HepG2 (cell line): ENCODE measurements at regions not wholly inside any gene's neighbourhood (a gene's known extent, or its start where the extent isn't known, plus 50 kb on each side); places are given as distances from the start of the nearest gene placed in this dataset.

Experiments
- ARNT ChIP-seq: fragments of 450-650 bp; IDR thresholded peaks from 2 replicates; pipeline ENCODE4 v1.6.1; 2017
- ARNTL ChIP-seq: sonication (generic); formaldehyde crosslinking; IDR thresholded peaks from 2 replicates; pipeline ENCODE4 v1.4.0; 2020; ENCODE audit warnings: mild to moderate bottlenecking, missing genetic modification reagents
- ATF7 ChIP-seq, 2 experiments: fragments of 450-650 bp in 1 of 2; sonication (generic) in 1 of 2; formaldehyde crosslinking in 1 of 2; IDR thresholded peaks; 2 replicates each; pipeline versions ENCODE4 v1.4.0 to v1.6.1; 2016 to 2020; ENCODE audit warnings: antibody characterized with exemption in 1 of 2, mild to moderate bottlenecking in 1 of 2, missing genetic modification reagents in 1 of 2
- CENPX ChIP-seq: sonication (generic); formaldehyde crosslinking; IDR thresholded peaks from 2 replicates; pipeline ENCODE4 v1.9.0; 2021; ENCODE audit warnings: mild to moderate bottlenecking, missing genetic modification reagents, moderate library complexity
- DPF2 ChIP-seq: sonication (generic); formaldehyde crosslinking; IDR thresholded peaks from 2 replicates; pipeline ENCODE4 v1.4.0; 2020; ENCODE audit warnings: mild to moderate bottlenecking, low read depth, missing genetic modification reagents, borderline replicate concordance
- ELF4 ChIP-seq: sonication (generic); formaldehyde crosslinking; IDR thresholded peaks from 2 replicates; pipeline ENCODE4 v1.5.0; 2020; ENCODE audit warnings: missing genetic modification reagents, mild to moderate bottlenecking, moderate library complexity, borderline replicate concordance
- HIVEP1 ChIP-seq: sonication (generic); formaldehyde crosslinking; IDR thresholded peaks from 2 replicates; pipeline ENCODE4 v1.4.0; 2020; ENCODE audit warnings: mild to moderate bottlenecking, missing genetic modification reagents
- HMG20B ChIP-seq: conservative IDR thresholded peaks from 2 replicates; pipeline ENCODE4 v1.6.1; 2016; ENCODE audit warnings: missing genetic modification reagents, missing compliant biosample characterization
- HNRNPLL ChIP-seq: fragments of 200-400 bp; formaldehyde crosslinking; IDR thresholded peaks from 2 replicates; pipeline ENCODE4 v1.6.1; 2017; ENCODE audit warnings: mild to moderate bottlenecking, low read depth, low read length; ENCODE audit not compliant: poor library complexity, severe bottlenecking
- IKZF1 ChIP-seq: fragments of 450-650 bp; IDR thresholded peaks from 2 replicates; pipeline ENCODE4 v1.7.1; 2016
- KAT8 ChIP-seq: IDR thresholded peaks from 2 replicates; pipeline ENCODE4 v1.6.1; 2016; ENCODE audit warnings: missing genetic modification reagents, missing compliant biosample characterization
- KLF13 ChIP-seq: sonication (generic); formaldehyde crosslinking; IDR thresholded peaks from 2 replicates; pipeline ENCODE4 v1.4.0; 2020; ENCODE audit warnings: mild to moderate bottlenecking, missing genetic modification reagents
- MED1 ChIP-seq: sonication (generic); formaldehyde crosslinking; IDR thresholded peaks from 2 replicates; pipeline ENCODE4 v1.4.0; 2020; ENCODE audit warnings: missing genetic modification reagents
- NFRKB ChIP-seq: fragments of 450-650 bp; IDR thresholded peaks from 2 replicates; pipeline ENCODE4 v1.6.1; 2017
- NFYC ChIP-seq: IDR thresholded peaks from 2 replicates; pipeline ENCODE4 v1.6.1; 2016; ENCODE audit warnings: missing genetic modification reagents, missing compliant biosample characterization
- NONO ChIP-seq, 2 experiments: fragments of 450-650 bp in 1 of 2; sonication (generic) in 1 of 2; formaldehyde crosslinking in 1 of 2; IDR thresholded peaks in 1 of 2; conservative IDR thresholded peaks in 1 of 2; 2 replicates each; pipeline versions ENCODE4 v1.6.1 to v1.8.0; 2017 to 2022; ENCODE audit warnings: mild to moderate bottlenecking in 1 of 2, missing genetic modification reagents in 1 of 2, moderate library complexity in 1 of 2
- NR2F6 ChIP-seq, 2 experiments: IDR thresholded peaks; 2 replicates each; pipeline ENCODE4 v1.6.1; 2016; ENCODE audit warnings: antibody characterized with exemption in 1 of 2, mild to moderate bottlenecking in 1 of 2
- PTBP1 ChIP-seq: fragments of 200-400 bp; formaldehyde crosslinking; IDR thresholded peaks from 2 replicates; pipeline ENCODE4 v1.6.1; 2018; ENCODE audit warnings: low read length, low read depth; ENCODE audit not compliant: poor library complexity, severe bottlenecking
- SMAD3 ChIP-seq: sonication (generic); formaldehyde crosslinking; IDR thresholded peaks from 2 replicates; pipeline ENCODE4 v1.4.0; 2020; ENCODE audit warnings: missing genetic modification reagents
- ZFAT ChIP-seq: sonication (generic); formaldehyde crosslinking; conservative IDR thresholded peaks from 2 replicates; pipeline ENCODE4 v1.8.1; 2023; ENCODE audit warnings: missing genetic modification reagents, inconsistent platforms
- ZFP36L2 ChIP-seq: sonication (generic); formaldehyde crosslinking; IDR thresholded peaks from 2 replicates; pipeline ENCODE4 v1.4.0; 2020; ENCODE audit warnings: missing genetic modification reagents
- ZNF160 ChIP-seq: sonication (generic); formaldehyde crosslinking; IDR thresholded peaks from 2 replicates; pipeline ENCODE4 v1.8.0; 2022; ENCODE audit warnings: mild to moderate bottlenecking, inconsistent platforms, missing genetic modification reagents
- ZNF619 ChIP-seq: sonication (generic); formaldehyde crosslinking; IDR thresholded peaks from 2 replicates; pipeline ENCODE4 v1.4.0; 2020; ENCODE audit warnings: mild to moderate bottlenecking, missing genetic modification reagents
- ZNF761 ChIP-seq: sonication (generic); formaldehyde crosslinking; conservative IDR thresholded peaks from 2 replicates; pipeline ENCODE4 v1.4.0; 2020; ENCODE audit warnings: mild to moderate bottlenecking, missing genetic modification reagents
- ZNF777 ChIP-seq: sonication (generic); formaldehyde crosslinking; IDR thresholded peaks from 2 replicates; pipeline ENCODE4 v1.4.0; 2020; ENCODE audit warnings: missing genetic modification reagents
- ZNF879 ChIP-seq: sonication (generic); formaldehyde crosslinking; IDR thresholded peaks from 2 replicates; pipeline ENCODE4 v1.8.1; 2023; ENCODE audit warnings: missing genetic modification reagents
- ZSCAN20 ChIP-seq: sonication (generic); formaldehyde crosslinking; IDR thresholded peaks from 2 replicates; pipeline ENCODE4 v1.4.0; 2020; ENCODE audit warnings: missing genetic modification reagents, mild to moderate bottlenecking, borderline replicate concordance
- TF ChIP-seq, protein P1 (sequence below): sonication (generic); formaldehyde crosslinking; conservative IDR thresholded peaks from 2 replicates; pipeline ENCODE4 v1.8.0; 2022; ENCODE audit warnings: low read depth, missing genetic modification reagents
- TF ChIP-seq, protein P2 (sequence below): sonication (generic); formaldehyde crosslinking; IDR thresholded peaks from 2 replicates; pipeline ENCODE4 v1.8.0; 2022; ENCODE audit warnings: low read depth, missing genetic modification reagents
- TF ChIP-seq, protein P3 (sequence below): sonication (generic); formaldehyde crosslinking; IDR thresholded peaks from 2 replicates; pipeline ENCODE4 v1.4.0; 2020; ENCODE audit warnings: low read depth, mild to moderate bottlenecking, missing genetic modification reagents

DNA sequence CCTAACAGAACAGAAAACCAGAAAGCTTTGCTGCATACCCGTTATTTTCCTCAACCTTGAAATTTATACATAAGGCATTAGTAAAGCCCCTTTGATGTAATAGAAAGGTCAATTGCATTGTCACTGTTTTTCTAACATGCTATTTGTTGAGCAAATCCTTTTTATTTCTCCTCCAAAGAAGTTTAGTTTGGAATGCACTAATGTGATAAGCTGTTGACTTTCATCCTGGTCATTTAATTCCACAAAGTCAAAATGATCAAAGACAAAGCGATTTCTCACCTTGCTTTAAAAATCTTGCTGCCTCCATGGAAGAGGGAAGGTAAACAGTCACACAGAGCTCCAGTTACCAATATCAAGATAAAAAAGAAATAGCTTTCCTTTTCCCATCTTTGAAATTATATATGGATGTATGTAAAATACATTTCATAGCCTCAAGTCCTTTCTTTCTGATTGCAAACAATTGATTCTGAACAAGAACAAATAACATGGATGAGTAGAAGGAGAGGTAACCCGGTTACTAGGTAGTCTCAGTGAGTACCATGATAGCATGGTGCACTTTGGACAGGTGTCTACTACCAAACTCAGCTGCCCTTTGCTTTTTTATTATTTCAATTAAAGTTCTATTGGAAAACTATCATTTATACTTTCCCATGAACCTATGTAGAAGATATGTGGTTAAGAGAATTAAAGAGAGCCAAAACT is 452.7 kb downstream of the STK39 start (continued):
- no peak for TF ChIP-seq ZNF777 (CRISPR knock-in tag)
- no peak for TF ChIP-seq NFRKB
- TF ChIP-seq NFYC (CRISPR knock-in tag), result no peak; the same call in 1 of the 2 replicates
- peak; percentile 89 for TF ChIP-seq MED1 (CRISPR knock-in tag)
- TF ChIP-seq ZNF879 (CRISPR knock-in tag), result no peak
- TF ChIP-seq ZNF160, result no peak
- TF ChIP-seq, protein P1, sequence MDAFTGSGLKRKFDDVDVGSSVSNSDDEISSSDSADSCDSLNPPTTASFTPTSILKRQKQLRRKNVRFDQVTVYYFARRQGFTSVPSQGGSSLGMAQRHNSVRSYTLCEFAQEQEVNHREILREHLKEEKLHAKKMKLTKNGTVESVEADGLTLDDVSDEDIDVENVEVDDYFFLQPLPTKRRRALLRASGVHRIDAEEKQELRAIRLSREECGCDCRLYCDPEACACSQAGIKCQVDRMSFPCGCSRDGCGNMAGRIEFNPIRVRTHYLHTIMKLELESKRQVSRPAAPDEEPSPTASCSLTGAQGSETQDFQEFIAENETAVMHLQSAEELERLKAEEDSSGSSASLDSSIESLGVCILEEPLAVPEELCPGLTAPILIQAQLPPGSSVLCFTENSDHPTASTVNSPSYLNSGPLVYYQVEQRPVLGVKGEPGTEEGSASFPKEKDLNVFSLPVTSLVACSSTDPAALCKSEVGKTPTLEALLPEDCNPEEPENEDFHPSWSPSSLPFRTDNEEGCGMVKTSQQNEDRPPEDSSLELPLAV, result no peak
- TF ChIP-seq NR2F6 (IDR thresholded peaks at IDR 0.05), result peak; percentile 94
- TF ChIP-seq NR2F6 (CRISPR knock-in tag; IDR thresholded peaks at IDR 0.05), result peak; percentile 87
- no peak for TF ChIP-seq ZFP36L2
- TF ChIP-seq HMG20B (CRISPR knock-in tag), result peak; percentile 86
- 0 out of 2 replicates have a peak, but pooled peaks have one; percentile 27 for TF ChIP-seq ELF4 (CRISPR knock-in tag)
- TF ChIP-seq ZSCAN20 (CRISPR knock-in tag), result no peak
- no peak for TF ChIP-seq NONO (IDR thresholded peaks at IDR 0.05)
- TF ChIP-seq NONO (CRISPR knock-in tag; conservative IDR thresholded peaks at IDR 0.05), result no peak
- no peak for TF ChIP-seq ARNT
- peak; percentile 14; the same call in 1 of the 2 replicates for TF ChIP-seq KAT8 (CRISPR knock-in tag)
- no peak for TF ChIP-seq IKZF1
- TF ChIP-seq, protein P2, sequence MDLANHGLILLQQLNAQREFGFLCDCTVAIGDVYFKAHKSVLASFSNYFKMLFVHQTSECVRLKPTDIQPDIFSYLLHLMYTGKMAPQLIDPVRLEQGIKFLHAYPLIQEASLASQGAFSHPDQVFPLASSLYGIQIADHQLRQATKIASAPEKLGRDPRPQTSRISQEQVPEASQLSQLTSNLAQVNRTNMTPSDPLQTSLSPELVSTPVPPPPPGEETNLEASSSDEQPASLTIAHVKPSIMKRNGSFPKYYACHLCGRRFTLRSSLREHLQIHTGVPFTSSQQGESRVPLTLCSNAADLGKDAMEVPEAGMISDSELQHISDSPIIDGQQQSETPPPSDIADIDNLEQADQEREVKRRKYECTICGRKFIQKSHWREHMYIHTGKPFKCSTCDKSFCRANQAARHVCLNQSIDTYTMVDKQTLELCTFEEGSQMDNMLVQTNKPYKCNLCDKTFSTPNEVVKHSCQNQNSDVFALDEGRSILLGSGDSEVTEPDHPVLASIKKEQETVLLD, result no peak
- no peak for TF ChIP-seq CENPX
- no peak for TF ChIP-seq ZNF761 (CRISPR knock-in tag)
- TF ChIP-seq HNRNPLL, result no peak
- TF ChIP-seq ZFAT (CRISPR knock-in tag), result no peak
- no peak for TF ChIP-seq PTBP1
- TF ChIP-seq DPF2 (CRISPR knock-in tag), result no peak
- no peak for TF ChIP-seq HIVEP1 (CRISPR knock-in tag)
- no peak for TF ChIP-seq KLF13 (CRISPR knock-in tag)
- TF ChIP-seq ZNF619 (CRISPR knock-in tag), result no peak
- TF ChIP-seq, protein P3, sequence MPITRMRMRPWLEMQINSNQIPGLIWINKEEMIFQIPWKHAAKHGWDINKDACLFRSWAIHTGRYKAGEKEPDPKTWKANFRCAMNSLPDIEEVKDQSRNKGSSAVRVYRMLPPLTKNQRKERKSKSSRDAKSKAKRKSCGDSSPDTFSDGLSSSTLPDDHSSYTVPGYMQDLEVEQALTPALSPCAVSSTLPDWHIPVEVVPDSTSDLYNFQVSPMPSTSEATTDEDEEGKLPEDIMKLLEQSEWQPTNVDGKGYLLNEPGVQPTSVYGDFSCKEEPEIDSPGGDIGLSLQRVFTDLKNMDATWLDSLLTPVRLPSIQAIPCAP (CRISPR knock-in tag), result no peak
- TF ChIP-seq ARNTL (CRISPR knock-in tag), result no peak
- no peak for TF ChIP-seq ATF7 (IDR thresholded peaks at IDR 0.05)
- no peak for TF ChIP-seq ATF7 (CRISPR knock-in tag; IDR thresholded peaks at IDR 0.05)
- TF ChIP-seq SMAD3 (CRISPR knock-in tag), result no peak
